CD14-positive monocyte (primary cell): ENCODE measurements at regions not wholly inside any gene's neighbourhood (a gene's known extent, or its start where the extent isn't known, plus 50 kb on each side); places are given as distances from the start of the nearest gene placed in this dataset.

ENCODE experiments used
- DNase-seq, 3 donors: peaks; one replicate each; pipeline ENCODE4 v3.0.0-alpha.2; 2011 to 2022
- H2AFZ ChIP-seq: 2 replicates; pipeline ENCODE4 v1.6.0; 2012; ENCODE audit warnings: mild to moderate bottlenecking, low read depth, low read length, inconsistent platforms; ENCODE audit not compliant: insufficient read depth, poor library complexity, severe bottlenecking
- H3K27ac ChIP-seq, 2 donors: 1 replicate in 1 of 2; 2 replicates in 1 of 2; pipeline ENCODE4 v1.5.1; 2012 to 2013; ENCODE audit warnings: low read length in 2 of 2, control low read depth in 1 of 2, inconsistent platforms in 1 of 2, low read depth in 1 of 2, mild to moderate bottlenecking in 1 of 2
- H3K27me3 ChIP-seq, 2 donors: one replicate each; pipeline versions ENCODE4 v1.6.0 to v1.6.1; 2011 to 2013; ENCODE audit warnings: low read length in 2 of 2; ENCODE audit not compliant: control insufficient read depth in 2 of 2, insufficient read depth in 2 of 2
- H3K36me3 ChIP-seq, 2 donors: replicated peaks in 1 of 2; 1 replicate in 1 of 2; 2 replicates in 1 of 2; pipeline versions ENCODE4 v1.5.1 to v1.6.1; 2012 to 2013; ENCODE audit warnings: low read length in 2 of 2, control low read depth in 1 of 2, inconsistent platforms in 1 of 2, mild to moderate bottlenecking in 1 of 2; ENCODE audit not compliant: insufficient read depth in 2 of 2, control insufficient read depth in 1 of 2
- H3K4me1 ChIP-seq, 2 donors: 1 replicate in 1 of 2; 2 replicates in 1 of 2; pipeline versions ENCODE4 v1.5.1 to v1.6.1; 2012 to 2013; ENCODE audit warnings: low read length in 2 of 2, control low read depth in 1 of 2, inconsistent platforms in 1 of 2, mild to moderate bottlenecking in 1 of 2, moderate library complexity in 1 of 2; ENCODE audit not compliant: insufficient read depth in 2 of 2, control insufficient read depth in 1 of 2
- H3K4me2 ChIP-seq: replicated peaks from 2 replicates; pipeline ENCODE3; 2012; ENCODE audit warnings: low read length, moderate library complexity, mild to moderate bottlenecking; ENCODE audit not compliant: poor library complexity, severe bottlenecking; ENCODE audit errors: extremely low read depth
- H3K4me3 ChIP-seq, 3 experiments: fragments of 200-600 bp in 1 of 3; sonication (generic) in 1 of 3; replicated peaks in 1 of 3; 1 replicate in 2 of 3; 2 replicates in 1 of 3; pipeline ENCODE4 v1.5.1; 2011 to 2013; ENCODE audit warnings: low read length in 3 of 3, mild to moderate bottlenecking in 3 of 3, control low read depth in 2 of 3, low read depth in 2 of 3, inconsistent platforms in 1 of 3, moderate library complexity in 1 of 3
- H3K79me2 ChIP-seq: 2 replicates; pipeline ENCODE4 v1.6.0; 2012; ENCODE audit warnings: mild to moderate bottlenecking, control low read depth, inconsistent platforms, low read length, moderate library complexity; ENCODE audit not compliant: insufficient read depth
- H3K9ac ChIP-seq: 2 replicates; pipeline ENCODE4 v1.6.0; 2017; ENCODE audit warnings: low read length, mild to moderate bottlenecking; ENCODE audit not compliant: insufficient read depth, poor library complexity, severe bottlenecking
- H3K9me3 ChIP-seq, 2 donors: replicated peaks in 1 of 2; 1 replicate in 1 of 2; 2 replicates in 1 of 2; pipeline versions ENCODE4 v1.5.1 to v1.6.1; 2012 to 2013; ENCODE audit warnings: low read length in 2 of 2, control low read depth in 1 of 2; ENCODE audit not compliant: control insufficient read depth in 1 of 2, insufficient read depth in 1 of 2
- H4K20me1 ChIP-seq: 2 replicates; pipeline ENCODE4 v1.6.0; 2012; ENCODE audit warnings: mild to moderate bottlenecking, low read length, control low read depth, moderate library complexity; ENCODE audit not compliant: insufficient read depth
- H3K27ac Mint-ChIP-seq, 7 donors: one replicate each; pipeline ENCODE4 v1.8.0; 2020; ENCODE audit warnings: mild to moderate bottlenecking in 7 of 7, mixed read lengths in 7 of 7, moderate library complexity in 6 of 7, inconsistent platforms in 2 of 7
- H3K27me3 Mint-ChIP-seq, 3 donors: one replicate each; pipeline ENCODE4 v1.8.0; 2021 to 2022; ENCODE audit warnings: low read depth in 3 of 3, mild to moderate bottlenecking in 3 of 3, mixed read lengths in 3 of 3, moderate library complexity in 3 of 3, inconsistent platforms in 1 of 3
- H3K36me3 Mint-ChIP-seq, 2 donors: one replicate each; pipeline ENCODE4 v1.8.0; 2020; ENCODE audit warnings: mixed read lengths in 2 of 2, inconsistent platforms in 1 of 2, mild to moderate bottlenecking in 1 of 2
- H3K4me1 Mint-ChIP-seq: one replicate; pipeline ENCODE4 v1.8.0; 2020; ENCODE audit warnings: mild to moderate bottlenecking, mixed read lengths
- H3K4me3 Mint-ChIP-seq, 2 donors: one replicate each; pipeline ENCODE4 v1.8.0; 2020; ENCODE audit warnings: mild to moderate bottlenecking in 2 of 2, mixed read lengths in 2 of 2, moderate library complexity in 1 of 2
- H3K9me3 Mint-ChIP-seq, 7 donors: one replicate each; pipeline ENCODE4 v1.8.0; 2020 to 2022; ENCODE audit warnings: mixed read lengths in 7 of 7, mild to moderate bottlenecking in 6 of 7, moderate library complexity in 6 of 7, inconsistent platforms in 2 of 7
- CTCF ChIP-seq: fragments of 200-600 bp; IDR thresholded peaks from one replicate; pipeline ENCODE4 v1.8.0; 2022; ENCODE audit warnings: antibody characterized with exemption, mild to moderate bottlenecking
- WGBS: methylation state at CpG from one replicate; pipeline ENCODE4 v1.1.5; 2013; ENCODE audit warnings: missing lambda C conversion rate; ENCODE audit not compliant: insufficient coverage; 5-methylcytosine and 5-hydroxymethylcytosine counted together
- intact Hi-C, 2 donors: fragments of 100-400 bp; cut with micrococcal nuclease; formaldehyde crosslinking; loops; one replicate each; pipeline versions ENCODE4 v1.15.0 to v1.15.1; 2023

- Mint-ChIP-seq H3K4me1 (no peaks in the 10 kb centered on the region), H3K27ac (no peak overlapping the region), H3K9me3 (peaks cover 0 to 15% (median 5%) of the 10 kb centered on the region in 7 donors), H3K36me3 (no peaks in the 10 kb centered on the region), H3K27me3 (peaks cover 0 to 1% (median 0%) of the 10 kb centered on the region in 3 donors), H3K4me3 (no peak overlapping the region)
- H3K9me3 ChIP-seq = peaks cover 0 to 3% of the 10 kb centered on the region in 2 donors
- H3K4me2 ChIP-seq = no peak overlapping the region
- H3K79me2 ChIP-seq = no peaks in the 10 kb centered on the region
- no peak overlapping the region for H3K27ac ChIP-seq
- no peaks in the 10 kb centered on the region for H3K4me1 ChIP-seq
- intact Hi-C loops = no loop called here
- no peak overlapping the region for H2AFZ ChIP-seq
- H4K20me1 ChIP-seq = no peaks in the 10 kb centered on the region
- no peak for TF ChIP-seq CTCF
- no peak for DNase-seq
- WGBS = no CpG with 5 or more reads among the region's 1 CpG
- H3K36me3 ChIP-seq = no peaks in the 10 kb centered on the region
- H3K9ac ChIP-seq = no peak overlapping the region
- H3K4me3 ChIP-seq = no peak overlapping the region
- H3K27me3 ChIP-seq = no peaks in the 10 kb centered on the region
Measured at GRCh38 chr13:107573184-107573583, 642.2 kb downstream of the LIG4 start.

GRCh38 chr13:107572156-107572555 is 643.2 kb downstream of the LIG4 start:
- Mint-ChIP-seq H3K9me3 (peaks cover 0 to 10% (median 3%) of the 10 kb centered on the region in 7 donors), H3K36me3 (no peaks in the 10 kb centered on the region), H3K4me1 (no peaks in the 10 kb centered on the region), H3K27ac (no peak overlapping the region), H3K4me3 (no peak overlapping the region), H3K27me3 (peaks cover 0 to 1% (median 0%) of the 10 kb centered on the region in 3 donors)
- WGBS = 89% methylated on average over 3 of the region's 3 CpGs
- Histone ChIP-seq H3K4me1 (no peaks in the 10 kb centered on the region), H3K79me2 (no peaks in the 10 kb centered on the region), H3K36me3 (no peaks in the 10 kb centered on the region), H3K27ac (no peak overlapping the region), H3K9ac (no peak overlapping the region), H3K9me3 (peaks cover 0 to 3% of the 10 kb centered on the region in 2 donors), H3K4me3 (no peak overlapping the region), H4K20me1 (no peaks in the 10 kb centered on the region), H3K27me3 (no peaks in the 10 kb centered on the region), H2AFZ (no peak overlapping the region), H3K4me2 (no peak overlapping the region)
- TF ChIP-seq CTCF = no peak
- intact Hi-C loops = no loop called here
- DNase-seq = no peak
